Mononuclear cell (primary cell): ENCODE measurements at regions not wholly inside any gene's neighbourhood (a gene's known extent, or its start where the extent isn't known, plus 50 kb on each side); places are given as distances from the start of the nearest gene placed in this dataset.
"Not testable (repeated sequence)": the region's sequence is repeated elsewhere in the genome, so short reads cannot be mapped to it uniquely, and the experiment has no call there.

Source experiments
- H3K27me3 ChIP-seq: 2 replicates; pipeline ENCODE4 v1.6.0; 2011; ENCODE audit warnings: low read length, control low read depth; ENCODE audit not compliant: insufficient read depth
- H3K4me1 ChIP-seq: 2 replicates; pipeline ENCODE4 v1.5.1; 2011; ENCODE audit warnings: mild to moderate bottlenecking, low read length, control low read depth; ENCODE audit not compliant: insufficient read depth
- H3K4me3 ChIP-seq: 2 replicates; pipeline ENCODE4 v1.5.1; 2011; ENCODE audit warnings: mild to moderate bottlenecking, low read length, moderate library complexity
- H3K9me3 ChIP-seq: 2 replicates; pipeline ENCODE4 v1.5.1; 2011; ENCODE audit warnings: low read depth, mild to moderate bottlenecking, control low read depth, low read length

- H3K4me1 ChIP-seq = no peaks in the 10 kb centered on the region
- H3K27me3 ChIP-seq = no peaks in the 10 kb centered on the region
- no peaks in the 10 kb centered on the region for H3K9me3 ChIP-seq
- no peak overlapping the region for H3K4me3 ChIP-seq
Observed at GRCh38 chr5:92237896-92238295, 854.8 kb upstream of the ARRDC3 start.

GRCh38 chr5:92222449-92222848 lies 839.3 kb upstream of the ARRDC3 start:
- no peaks in the 10 kb centered on the region for H3K27me3 ChIP-seq
- H3K9me3 ChIP-seq = no peaks in the 10 kb centered on the region
- no peaks in the 10 kb centered on the region for H3K4me1 ChIP-seq
- H3K4me3 ChIP-seq = no peak overlapping the region

- not testable (repeated sequence) for H3K27me3 ChIP-seq, H3K9me3 ChIP-seq, H3K4me3 ChIP-seq, H3K4me1 ChIP-seq
Observed at GRCh38 chr5:92216852-92217251, 833.7 kb upstream of the ARRDC3 start.

- Histone ChIP-seq H3K4me1 (no peaks in the 10 kb centered on the region), H3K4me3 (no peak overlapping the region)
Observed at GRCh38 chr5:92215116-92215515, 832.0 kb upstream of the ARRDC3 start.

GRCh38 chr5:92208265-92208664 lies 825.1 kb upstream of the ARRDC3 start:
- Histone ChIP-seq H3K9me3 (no peaks in the 10 kb centered on the region), H3K4me1 (no peaks in the 10 kb centered on the region), H3K27me3 (no peaks in the 10 kb centered on the region), H3K4me3 (no peak overlapping the region)

More at GRCh38 chr5:92215116-92215515, 832.0 kb upstream of the ARRDC3 start:
- no peaks in the 10 kb centered on the region for H3K9me3 ChIP-seq
- H3K27me3 ChIP-seq = no peaks in the 10 kb centered on the region

GRCh38 chr5:92207151-92207550 lies 824.0 kb upstream of the ARRDC3 start:
- H3K4me3 ChIP-seq = no peak overlapping the region
- H3K27me3 ChIP-seq = no peaks in the 10 kb centered on the region
- no peaks in the 10 kb centered on the region for H3K4me1 ChIP-seq
- no peaks in the 10 kb centered on the region for H3K9me3 ChIP-seq

- no peaks in the 10 kb centered on the region for H3K27me3 ChIP-seq
Observed at GRCh38 chr5:92206681-92207080, 823.6 kb upstream of the ARRDC3 start.

GRCh38 chr5:92199035-92199434 lies 815.9 kb upstream of the ARRDC3 start:
- not testable (repeated sequence) for H3K27me3 ChIP-seq, H3K4me3 ChIP-seq, H3K4me1 ChIP-seq, H3K9me3 ChIP-seq

More at GRCh38 chr5:92206681-92207080, 823.6 kb upstream of the ARRDC3 start:
- H3K9me3 ChIP-seq = no peaks in the 10 kb centered on the region
- no peaks in the 10 kb centered on the region for H3K4me1 ChIP-seq
- no peak overlapping the region for H3K4me3 ChIP-seq

- no peaks in the 10 kb centered on the region for H3K9me3 ChIP-seq
- no peak overlapping the region for H3K4me3 ChIP-seq
- no peaks in the 10 kb centered on the region for H3K27me3 ChIP-seq
- H3K4me1 ChIP-seq = no peaks in the 10 kb centered on the region
Observed at GRCh38 chr5:92181656-92182055, 798.5 kb upstream of the ARRDC3 start.

GRCh38 chr5:92180391-92180790 lies 797.3 kb upstream of the ARRDC3 start:
- no peaks in the 10 kb centered on the region for H3K27me3 ChIP-seq
- H3K4me1 ChIP-seq = no peaks in the 10 kb centered on the region
- H3K9me3 ChIP-seq = no peaks in the 10 kb centered on the region
- H3K4me3 ChIP-seq = no peak overlapping the region

GRCh38 chr5:92179651-92180050 lies 796.5 kb upstream of the ARRDC3 start:
- no peak overlapping the region for H3K4me3 ChIP-seq
- H3K9me3 ChIP-seq = no peaks in the 10 kb centered on the region
- H3K4me1 ChIP-seq = no peaks in the 10 kb centered on the region
- no peaks in the 10 kb centered on the region for H3K27me3 ChIP-seq

- H3K9me3 ChIP-seq = no peaks in the 10 kb centered on the region
- H3K27me3 ChIP-seq = no peaks in the 10 kb centered on the region
- H3K4me3 ChIP-seq = no peak overlapping the region
- no peaks in the 10 kb centered on the region for H3K4me1 ChIP-seq
Observed at GRCh38 chr5:92177926-92178487, 794.9 kb upstream of the ARRDC3 start.

GRCh38 chr5:92163906-92164305 lies 780.8 kb upstream of the ARRDC3 start:
- no peaks in the 10 kb centered on the region for H3K4me1 ChIP-seq
- H3K9me3 ChIP-seq = no peaks in the 10 kb centered on the region
- H3K4me3 ChIP-seq = no peak overlapping the region
- no peaks in the 10 kb centered on the region for H3K27me3 ChIP-seq

- Histone ChIP-seq H3K9me3 (no peaks in the 10 kb centered on the region), H3K27me3 (no peaks in the 10 kb centered on the region), H3K4me1 (no peaks in the 10 kb centered on the region), H3K4me3 (no peak overlapping the region)
Observed at GRCh38 chr5:92147798-92148197, 764.7 kb upstream of the ARRDC3 start.

- Histone ChIP-seq H3K4me1 (no peaks in the 10 kb centered on the region), H3K9me3 (no peaks in the 10 kb centered on the region), H3K4me3 (no peak overlapping the region), H3K27me3 (no peaks in the 10 kb centered on the region)
Observed at GRCh38 chr5:92147266-92147665, 764.1 kb upstream of the ARRDC3 start.

- Histone ChIP-seq H3K9me3 (peaks cover 5% of the 10 kb centered on the region), H3K27me3 (no peaks in the 10 kb centered on the region), H3K4me3 (no peak overlapping the region), H3K4me1 (no peaks in the 10 kb centered on the region)
Observed at GRCh38 chr5:92145852-92146251, 762.7 kb upstream of the ARRDC3 start.
